ENCODE measurements at regions not wholly inside any gene's neighbourhood (a gene's known extent, or its start where the extent isn't known, plus 50 kb on each side); places are given as distances from the start of the nearest gene placed in this dataset.

GRCh38 chr6:1117530-1118286 is 194.2 kb upstream of the FOXQ1 start:
- no peak for TF ChIP-seq POLR2AphosphoS5 (IDR thresholded peaks at IDR 0.05)
- TF ChIP-seq EP300 (IDR thresholded peaks at IDR 0.05): no peak
- no peak for TF ChIP-seq CTCF (IDR thresholded peaks at IDR 0.05)
- TF ChIP-seq POLR2A (IDR thresholded peaks at IDR 0.05): no peak
- ATAC-seq: no peak
- H3K9me3 ChIP-seq: no peaks in the 10 kb centered on the region
- no peaks in the 10 kb centered on the region for H3K27me3 ChIP-seq
- H3K36me3 ChIP-seq: no peaks in the 10 kb centered on the region
- H3K4me1 ChIP-seq: no peaks in the 10 kb centered on the region
- H3K4me3 ChIP-seq: no peak overlapping the region
- WGBS, 2 donors (ENCODE audit: low coverage in 1 of 2): 79 to 86% methylated on average over 6 of the region's 6 CpGs
- no peak overlapping the region for H3K27ac ChIP-seq

GRCh38 chr6:1116149-1116548 is 195.7 kb upstream of the FOXQ1 start:
- no peaks in the 10 kb centered on the region for H3K27me3 ChIP-seq
- H3K27ac ChIP-seq: no peak overlapping the region
- ATAC-seq: no peak
- H3K36me3 ChIP-seq: no peaks in the 10 kb centered on the region
- H3K4me1 ChIP-seq: no peaks in the 10 kb centered on the region
- H3K9me3 ChIP-seq: no peaks in the 10 kb centered on the region
- no peak overlapping the region for H3K4me3 ChIP-seq
- no peak for TF ChIP-seq CTCF (IDR thresholded peaks at IDR 0.05)
- TF ChIP-seq POLR2AphosphoS5 (IDR thresholded peaks at IDR 0.05): no peak
- TF ChIP-seq POLR2A (IDR thresholded peaks at IDR 0.05): no peak
- 86 to 100% methylated on average over 1 of the region's 3 CpGs for WGBS, 2 donors (ENCODE audit: low coverage in 1 of 2)

GRCh38 chr6:1113916-1114540 is 197.9 kb upstream of the FOXQ1 start:
- 67% methylated on average over 7 of the region's 7 CpGs for WGBS, 2 donors (ENCODE audit: low coverage in 1 of 2)
- Histone ChIP-seq H3K27me3 (no peaks in the 10 kb centered on the region), H3K27ac (no peak overlapping the region), H3K9me3 (no peaks in the 10 kb centered on the region), H3K36me3 (no peaks in the 10 kb centered on the region), H3K4me1 (peaks cover 0 to 7% (median 0%) of the 10 kb centered on the region in 3 donors), H3K4me3 (no peak overlapping the region)
- no peak for ATAC-seq
- TF ChIP-seq EP300 (IDR thresholded peaks at IDR 0.05): no peak

- Histone ChIP-seq H3K9me3 (peaks cover 0 to 4% (median 0%) of the 10 kb centered on the region in 3 donors), H3K36me3 (no peaks in the 10 kb centered on the region), H3K27me3 (no peaks in the 10 kb centered on the region), H3K4me3 (no peak overlapping the region), H3K27ac (no peak overlapping the region), H3K4me1 (peaks cover 0 to 7% (median 0%) of the 10 kb centered on the region in 3 donors)
- 80 to 86% methylated on average over 6 of the region's 6 CpGs for WGBS, 2 donors (ENCODE audit: low coverage in 1 of 2)
- ATAC-seq: no peak
- no peak for TF ChIP-seq POLR2AphosphoS5 (IDR thresholded peaks at IDR 0.05)
- no peak for TF ChIP-seq EP300 (IDR thresholded peaks at IDR 0.05)
- TF ChIP-seq CTCF (IDR thresholded peaks at IDR 0.05): no peak
- no peak for TF ChIP-seq POLR2A (IDR thresholded peaks at IDR 0.05)
These were observed 200.5 kb upstream of the FOXQ1 start for GRCh38 chr6:1111361-1111760.

GRCh38 chr6:1110941-1111349 is 201.0 kb upstream of the FOXQ1 start:
- no peak overlapping the region for H3K27ac ChIP-seq
- H3K9me3 ChIP-seq: peaks cover 0 to 4% (median 0%) of the 10 kb centered on the region in 3 donors
- no peaks in the 10 kb centered on the region for H3K27me3 ChIP-seq
- H3K4me1 ChIP-seq: peaks cover 0 to 7% (median 0%) of the 10 kb centered on the region in 3 donors
- WGBS, 2 donors (ENCODE audit: low coverage in 1 of 2): 66 to 87% methylated on average over 7 to 12 of the region's 12 CpGs
- no peak for ATAC-seq
- no peaks in the 10 kb centered on the region for H3K36me3 ChIP-seq
- H3K4me3 ChIP-seq: no peak overlapping the region
- TF ChIP-seq POLR2A (IDR thresholded peaks at IDR 0.05): no peak
- TF ChIP-seq CTCF (IDR thresholded peaks at IDR 0.05): no peak
- no peak for TF ChIP-seq EP300 (IDR thresholded peaks at IDR 0.05)
- TF ChIP-seq POLR2AphosphoS5 (IDR thresholded peaks at IDR 0.05): no peak
